Smooth muscle cell of the brain vasculature (primary cell): ENCODE measurements at regions not wholly inside any gene's neighbourhood (a gene's known extent, or its start where the extent isn't known, plus 50 kb on each side); places are given as distances from the start of the nearest gene placed in this dataset.

Experiments used
- DNase-seq: peaks from one replicate; pipeline ENCODE4 v3.0.0-alpha.2; 2012; ENCODE audit warnings: low read depth, low spot score

DNA sequence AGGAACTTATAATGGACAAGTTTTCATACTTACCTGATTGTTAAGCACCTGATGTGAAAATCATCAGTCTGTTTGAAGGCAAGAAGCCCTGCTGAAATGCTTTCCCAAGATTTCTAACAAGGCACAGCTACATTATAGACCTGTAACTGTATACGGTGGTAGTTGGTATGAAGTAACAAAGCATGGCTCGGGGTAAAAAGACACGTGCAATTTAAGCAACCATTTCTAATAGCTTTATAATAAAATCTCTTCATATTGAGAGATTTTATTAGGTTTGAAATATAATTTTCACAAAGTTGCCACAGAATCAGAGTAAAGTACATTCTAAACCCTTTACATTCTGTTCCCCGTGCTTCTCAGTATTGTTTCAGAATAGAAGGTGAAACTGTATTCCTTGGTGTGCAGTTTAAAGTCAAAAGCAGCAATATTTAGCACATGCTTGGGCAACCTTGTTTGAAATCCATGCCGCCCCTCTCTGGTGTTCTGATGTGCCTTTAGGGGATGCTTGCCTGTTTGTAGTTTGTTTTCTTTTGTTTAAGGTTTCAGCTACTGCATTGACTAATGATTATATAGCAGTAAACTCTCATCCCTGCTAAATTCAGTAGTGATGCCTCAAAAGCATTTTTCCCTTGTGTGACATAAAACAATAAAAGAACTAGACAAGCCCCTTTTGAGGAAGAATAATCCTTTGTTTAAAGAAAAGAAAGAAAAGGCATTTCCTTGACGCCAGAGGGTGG lies 125.2 kb upstream of the OBI1 start:
- no peak for DNase-seq

DNA sequence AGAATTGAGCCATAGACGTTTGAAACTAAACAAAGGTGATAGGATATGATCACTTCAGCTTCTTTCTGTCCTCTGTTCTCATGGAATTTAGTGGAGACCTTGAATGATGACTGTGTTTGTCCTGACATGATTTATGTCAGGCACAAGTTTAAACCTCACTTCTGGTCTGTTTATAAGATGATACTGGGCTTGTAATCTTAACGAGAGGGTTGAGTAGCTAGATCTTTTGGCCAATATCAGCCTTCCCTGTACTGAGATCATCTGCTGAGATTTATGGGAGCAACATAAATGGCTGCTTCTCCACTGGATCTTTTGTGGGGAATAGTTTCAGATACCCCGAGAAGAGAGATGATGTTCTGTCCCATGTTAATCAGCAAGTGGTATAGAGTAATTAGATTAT lies 121.8 kb upstream of the OBI1 start:
- no peak for DNase-seq

DNA sequence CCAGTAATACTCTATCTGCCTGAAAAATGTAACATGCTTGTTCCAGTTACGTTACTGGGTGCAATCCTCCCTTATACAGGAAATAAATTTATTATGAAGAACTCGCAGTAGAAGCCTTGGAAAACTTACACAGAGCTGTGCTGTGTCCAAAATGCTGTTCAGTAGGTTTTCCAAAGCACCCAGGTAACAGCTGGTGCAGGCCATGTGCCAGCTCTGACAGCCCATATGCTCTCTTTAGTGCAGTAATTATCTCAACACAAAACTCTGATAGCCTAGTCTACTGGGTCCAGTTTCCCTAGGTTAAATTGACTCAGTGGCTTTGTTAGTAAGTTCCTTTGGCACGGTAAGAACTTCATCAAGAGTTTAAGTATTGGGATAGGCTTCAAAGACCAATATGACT lies 120.7 kb upstream of the OBI1 start:
- no peak for DNase-seq

DNA sequence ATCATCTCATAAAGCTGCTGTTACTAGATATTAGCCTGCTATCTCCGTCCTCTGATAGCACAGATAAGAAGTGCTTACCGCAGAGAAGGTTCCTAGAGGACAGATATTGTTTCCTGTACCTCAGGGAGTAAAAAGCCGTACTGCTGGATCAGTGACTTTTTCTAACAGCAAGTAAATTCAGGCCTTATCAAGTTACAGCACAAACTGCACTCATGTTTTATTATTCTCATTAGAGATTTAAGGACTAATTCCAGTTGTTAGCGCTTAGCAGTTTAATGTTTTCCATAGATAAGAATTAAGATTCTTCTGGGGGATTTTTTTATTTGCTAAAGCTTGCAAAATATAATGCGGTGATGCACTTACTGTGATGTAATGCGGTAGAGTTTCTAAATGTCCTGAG lies 119.0 kb upstream of the OBI1 start:
- DNase-seq: no peak

DNA sequence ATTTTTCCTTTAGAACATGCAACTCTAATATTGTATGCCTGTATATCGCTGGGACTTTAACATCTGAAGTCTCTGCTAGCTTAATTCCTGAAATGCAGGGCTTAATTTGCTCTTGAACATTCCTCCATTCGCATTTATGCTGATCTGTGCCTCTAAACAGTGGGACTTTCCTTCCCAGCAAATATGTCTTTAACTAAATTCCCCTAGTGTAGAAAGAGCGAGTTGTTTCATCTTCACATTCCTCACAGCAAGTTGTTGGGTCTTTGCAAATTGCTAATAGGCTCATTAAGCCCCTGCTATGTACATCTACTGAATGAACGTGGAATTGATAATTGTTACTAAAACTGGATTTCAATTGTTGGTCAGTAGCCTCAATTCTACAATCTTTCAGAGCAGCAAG lies 118.4 kb upstream of the OBI1 start:
- no peak for DNase-seq

DNA sequence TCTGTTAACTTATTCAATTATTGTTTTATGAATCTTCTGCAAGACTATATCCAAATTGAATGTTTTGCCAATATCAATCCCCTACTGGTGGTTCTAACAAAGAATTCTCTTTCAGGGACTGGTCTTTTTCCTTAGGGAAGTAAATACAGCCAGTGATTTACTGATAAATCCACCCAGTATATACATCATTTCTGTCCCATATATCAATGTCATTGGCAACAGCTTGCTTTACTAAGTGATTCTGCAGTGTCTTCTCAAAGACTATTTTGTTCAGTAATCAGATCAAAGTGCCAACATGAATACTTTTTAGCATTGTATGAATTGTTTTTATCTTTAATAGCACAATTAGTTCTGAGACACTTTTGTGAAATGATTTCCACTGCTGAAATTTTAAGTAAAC lies 114.0 kb upstream of the OBI1 start:
- no peak for DNase-seq

DNA sequence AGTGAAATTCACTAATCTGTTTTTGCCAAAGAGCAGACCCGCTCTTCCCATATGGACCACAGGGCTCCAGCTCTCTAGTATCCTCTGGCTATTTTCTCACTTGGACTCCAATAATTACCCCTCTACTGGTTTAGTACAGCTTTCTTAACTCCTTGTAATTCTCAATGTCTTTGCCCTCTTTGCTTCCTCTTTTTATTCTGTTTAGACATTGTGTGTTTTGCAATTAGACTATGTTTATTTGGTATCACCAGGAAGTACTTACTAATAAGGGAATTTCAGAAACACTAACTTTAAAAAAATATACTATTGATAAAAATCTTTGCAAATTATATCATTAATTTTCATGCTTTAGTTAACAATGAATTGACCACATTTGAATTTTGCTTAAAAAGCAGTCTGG lies 111.6 kb upstream of the OBI1 start:
- DNase-seq: no peak

DNA sequence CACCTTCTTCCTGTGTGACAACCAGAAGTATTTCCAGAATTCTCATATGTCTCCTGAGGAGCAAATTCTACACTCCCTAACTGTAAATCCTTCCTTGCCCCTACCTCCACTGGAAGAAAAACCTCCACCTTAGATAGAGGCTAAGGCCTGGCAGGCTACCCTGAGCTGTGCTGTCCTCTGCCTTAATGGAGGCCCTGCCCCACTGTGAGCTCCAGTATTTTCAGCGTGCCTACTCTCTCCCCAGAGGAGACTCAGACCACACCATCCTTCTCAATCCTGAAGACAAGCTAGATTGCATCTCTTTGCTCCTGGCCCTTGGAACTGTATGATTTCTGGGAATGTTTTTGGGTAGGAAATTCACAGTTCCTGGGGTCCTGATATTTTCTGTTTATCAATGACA lies 110.0 kb upstream of the OBI1 start:
- DNase-seq: no peak

DNA sequence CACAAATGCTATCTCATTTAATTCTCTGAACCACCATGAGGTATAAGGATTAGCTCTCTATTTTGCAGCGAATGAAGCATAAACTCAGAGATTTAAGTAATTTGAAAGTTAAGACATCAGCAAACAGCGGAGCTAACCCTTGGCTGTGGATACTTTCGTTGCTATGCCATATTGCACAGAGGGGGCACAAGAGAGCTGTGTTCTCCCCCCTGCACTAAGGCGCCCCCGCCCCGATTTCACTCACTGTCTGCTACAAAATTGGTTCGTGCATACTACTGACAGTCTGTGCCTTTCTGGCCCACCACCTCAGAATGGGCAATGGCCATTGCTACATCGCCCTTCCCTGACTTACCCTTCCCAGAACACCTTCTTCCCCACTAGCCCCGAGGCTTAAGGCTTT lies 105.7 kb upstream of the OBI1 start:
- DNase-seq: no peak

DNA sequence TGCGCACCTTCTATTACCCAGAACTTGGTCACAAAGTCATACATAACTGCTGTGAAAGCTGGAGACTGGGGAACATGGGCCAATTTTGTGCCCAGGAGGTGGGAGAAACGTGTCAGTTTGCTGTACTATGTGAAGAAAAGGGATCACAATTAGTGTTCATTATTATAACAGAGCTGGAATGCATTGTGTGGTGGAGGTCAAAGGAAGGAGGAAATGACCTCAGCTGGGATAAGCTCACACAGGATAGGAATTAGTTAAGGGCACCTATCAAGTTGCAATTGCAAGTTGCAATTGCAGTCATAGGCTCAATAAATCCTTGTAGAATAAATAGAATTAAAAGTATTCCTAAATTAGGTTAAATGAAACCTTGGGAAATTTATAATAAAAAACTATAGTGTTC lies 103.9 kb upstream of the OBI1 start:
- no peak for DNase-seq

DNA sequence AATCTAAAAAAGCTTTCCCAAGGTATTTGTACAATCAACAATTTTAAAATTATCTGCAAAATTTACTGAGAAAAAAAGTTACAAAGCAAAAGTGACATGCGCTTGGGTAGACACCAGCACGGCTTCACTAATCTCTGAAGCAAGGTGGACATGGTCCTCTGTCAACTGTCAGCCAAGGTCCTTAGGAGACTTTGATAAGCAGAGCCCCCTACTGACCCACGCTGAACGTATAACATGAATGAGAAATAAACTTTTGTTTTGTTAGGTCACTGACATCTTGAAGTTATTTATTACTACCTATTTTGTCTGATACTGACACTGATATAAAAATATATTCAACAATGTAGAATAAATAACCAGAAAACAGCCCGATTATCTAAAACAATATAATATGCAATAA lies 100.7 kb upstream of the OBI1 start:
- DNase-seq: no peak

DNA sequence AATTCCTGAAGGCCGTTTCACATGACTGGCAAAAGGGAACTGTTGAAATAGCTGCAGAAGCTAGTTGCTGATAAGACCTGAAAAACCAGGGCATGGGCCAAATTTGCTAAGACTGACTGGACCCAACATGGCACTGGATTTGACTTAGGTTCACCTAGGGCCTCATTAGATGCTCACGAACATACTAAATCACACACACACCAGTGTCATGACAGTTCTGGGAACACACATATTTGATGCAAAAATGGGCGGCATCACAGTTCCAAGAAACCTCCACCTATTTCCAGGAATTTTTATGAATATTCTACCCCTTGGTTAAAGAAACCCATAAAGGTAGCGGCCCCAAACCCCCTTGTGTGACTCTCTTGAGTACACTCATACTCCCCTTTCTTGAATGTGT lies 99.6 kb upstream of the OBI1 start:
- DNase-seq: no peak

DNA sequence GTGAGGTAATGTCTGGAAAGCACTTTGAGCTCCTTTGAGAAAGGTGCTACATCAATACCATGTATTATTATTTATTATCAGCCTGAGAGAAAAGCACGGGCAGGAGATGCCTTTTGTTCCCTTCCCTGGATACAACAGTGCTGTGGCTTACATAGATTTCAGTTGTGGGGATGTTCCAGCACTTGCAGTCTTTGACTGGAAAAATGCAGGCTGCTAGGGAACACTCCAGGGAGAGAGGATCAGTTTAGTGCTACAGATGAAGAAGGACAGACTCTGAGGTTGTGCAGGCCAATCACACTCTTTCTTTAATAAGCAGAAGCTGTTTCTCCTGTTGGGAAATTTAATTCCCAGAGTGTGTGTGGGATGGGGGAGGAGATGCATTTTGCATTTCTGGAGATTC lies 94.5 kb upstream of the OBI1 start:
- DNase-seq: no peak

DNA sequence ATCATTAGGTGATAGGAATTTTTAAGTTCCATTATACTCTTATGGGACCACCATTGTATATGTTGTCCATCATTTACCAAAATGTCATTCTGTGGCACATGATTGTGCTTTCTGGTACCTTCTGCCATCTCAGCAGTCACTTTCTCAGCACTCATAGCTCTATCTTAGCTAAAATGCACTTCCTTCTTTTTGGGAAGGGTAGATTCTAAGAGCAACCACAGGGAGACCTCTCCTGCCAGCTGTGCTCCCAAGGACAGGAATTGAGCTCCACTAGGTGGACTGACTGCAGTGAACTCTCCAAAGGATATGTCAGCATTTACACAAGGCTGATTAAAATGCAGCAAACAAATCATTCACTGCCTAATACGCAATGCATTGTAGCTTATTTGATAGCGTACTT lies 91.8 kb upstream of the OBI1 start:
- no peak for DNase-seq

DNA sequence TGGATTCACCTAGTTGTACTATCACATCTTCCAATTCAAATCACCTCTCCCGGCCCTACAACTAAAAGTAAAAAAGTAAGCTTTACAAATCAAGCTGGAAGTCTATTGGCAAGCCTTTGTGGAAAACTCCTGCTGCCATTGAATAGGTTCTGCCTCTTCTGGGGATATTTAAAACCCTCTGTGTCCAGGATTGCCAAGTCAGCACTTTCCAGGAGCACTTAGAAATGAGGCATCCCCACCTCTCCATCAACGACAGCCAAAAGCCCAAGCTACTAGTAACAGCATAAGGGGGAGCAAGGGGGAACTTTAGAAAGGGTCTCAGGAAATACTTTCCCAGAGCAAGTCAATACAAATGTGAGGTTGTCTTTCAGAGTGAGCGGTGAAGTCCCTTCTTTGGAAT lies 85.0 kb upstream of the OBI1 start:
- no peak for DNase-seq

DNA sequence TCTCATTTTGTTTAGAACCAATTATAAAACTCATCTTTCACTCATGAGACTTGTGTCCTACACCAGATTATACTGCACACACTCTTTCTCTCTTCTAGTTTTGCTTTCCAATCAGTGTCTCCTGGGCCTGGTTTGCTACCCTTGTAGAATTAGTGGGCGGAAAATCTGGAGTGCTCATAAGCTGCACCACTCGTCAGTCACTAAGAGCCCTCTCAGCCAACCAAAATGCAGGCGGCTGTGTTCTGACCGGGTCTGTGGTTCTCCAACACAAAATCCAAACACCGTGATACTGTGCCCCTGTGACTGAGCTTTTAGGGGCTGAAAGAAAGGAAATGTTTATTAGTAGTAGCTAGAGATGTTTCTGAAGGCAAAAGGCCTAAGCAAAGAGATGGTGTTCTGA lies 83.7 kb upstream of the OBI1 start:
- no peak for DNase-seq

DNA sequence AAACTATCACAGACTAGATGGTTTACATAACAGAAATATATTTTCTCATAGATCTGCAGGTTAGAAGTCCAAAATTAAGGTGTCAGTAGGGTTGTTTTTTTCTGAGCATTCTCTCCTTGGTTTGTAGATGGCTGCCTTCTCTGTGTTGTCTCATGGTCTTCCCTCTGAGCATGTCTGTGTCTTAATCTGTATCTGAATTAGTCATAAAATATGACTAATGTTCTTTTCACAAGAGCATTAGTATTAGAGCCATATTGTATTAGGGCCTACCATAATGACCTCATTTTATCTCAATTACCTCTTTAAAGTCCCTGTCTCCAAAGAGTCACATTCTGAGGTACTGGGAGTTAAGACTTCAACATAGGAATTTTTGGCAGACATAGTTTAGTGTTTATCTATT lies 77.2 kb upstream of the OBI1 start:
- DNase-seq: no peak

DNA sequence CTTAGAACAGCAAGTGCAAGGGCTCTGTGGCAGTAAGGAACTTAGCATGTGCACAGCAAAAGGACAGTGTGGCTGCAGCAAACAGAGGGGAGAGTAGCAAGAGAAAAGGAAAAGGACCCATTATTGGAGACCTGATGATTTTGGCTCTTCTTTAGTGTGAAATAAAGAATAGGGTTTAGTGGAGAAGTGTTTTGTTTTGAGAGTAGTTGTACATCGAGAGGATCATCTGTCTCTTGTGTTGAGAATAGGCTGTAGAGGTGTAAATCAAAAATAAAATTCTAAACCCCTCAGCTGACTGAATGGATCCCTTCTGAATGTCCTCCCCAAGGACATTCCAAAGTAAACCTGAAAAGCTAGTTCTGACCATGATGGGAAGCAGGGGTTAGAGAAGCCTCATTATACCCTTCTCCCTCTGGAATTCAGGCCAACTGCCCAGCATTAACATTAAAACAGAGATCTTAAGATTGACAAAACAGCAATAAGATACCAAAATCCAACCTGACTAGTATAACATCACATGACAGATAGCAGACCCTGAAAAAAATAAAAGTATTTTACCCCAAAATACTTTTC lies 73.6 kb upstream of the OBI1 start:
- DNase-seq: no peak

DNA sequence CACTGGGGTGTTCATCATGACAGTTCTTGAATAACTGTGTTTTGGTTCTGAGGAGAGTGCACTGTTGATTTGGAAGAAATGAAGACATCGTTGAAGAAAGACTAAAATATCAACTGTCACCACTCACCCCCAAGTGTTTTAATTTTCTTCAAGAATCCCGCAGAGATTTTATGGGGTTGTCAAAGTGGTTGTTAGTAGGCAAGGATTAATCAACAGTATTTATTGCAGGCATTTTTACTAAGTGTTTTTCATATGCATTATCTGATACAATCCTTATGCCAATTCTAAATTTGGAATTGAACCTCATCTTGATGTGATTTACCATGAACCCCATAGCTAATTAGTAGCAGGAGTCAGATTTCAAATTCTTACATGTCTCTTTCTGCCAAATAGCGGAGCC lies 63.7 kb upstream of the OBI1 start:
- no peak for DNase-seq

DNA sequence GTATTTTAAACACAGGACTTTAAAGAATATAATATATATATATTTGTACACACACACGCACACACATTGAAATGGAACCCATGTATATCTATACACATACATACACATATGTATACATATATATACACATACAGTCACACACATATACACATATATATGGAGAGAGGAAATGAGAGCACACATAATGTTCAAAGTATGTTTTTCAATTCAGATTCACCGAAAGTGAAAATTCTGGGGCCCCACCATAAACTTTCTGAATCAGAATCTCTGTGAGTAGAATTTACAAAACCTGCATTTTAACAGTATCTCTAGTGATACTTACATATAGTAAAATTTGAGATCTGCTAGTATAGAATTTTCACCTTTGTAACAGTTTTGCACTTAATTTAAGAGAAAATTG lies 60.4 kb upstream of the OBI1 start:
- no peak for DNase-seq

DNA sequence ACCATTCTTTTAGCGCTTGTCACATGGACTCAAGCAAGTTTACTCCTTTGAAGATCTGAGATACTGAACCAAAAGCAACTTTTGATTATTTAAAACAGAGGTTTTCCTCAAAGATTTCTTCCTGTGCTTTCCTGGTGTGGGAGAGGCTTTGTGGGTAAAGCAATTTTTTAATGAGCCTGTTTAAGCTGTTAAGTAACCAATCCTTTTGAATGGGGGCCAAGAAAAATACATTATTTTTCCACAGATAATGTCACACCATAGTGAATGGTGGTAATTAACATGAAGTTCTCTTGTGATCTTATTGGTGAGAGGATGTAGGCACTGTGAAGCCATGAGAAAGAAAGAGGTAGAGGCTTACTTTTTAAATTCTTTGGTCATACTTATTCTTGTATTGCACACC lies 55.8 kb upstream of the OBI1 start:
- DNase-seq: no peak

DNA sequence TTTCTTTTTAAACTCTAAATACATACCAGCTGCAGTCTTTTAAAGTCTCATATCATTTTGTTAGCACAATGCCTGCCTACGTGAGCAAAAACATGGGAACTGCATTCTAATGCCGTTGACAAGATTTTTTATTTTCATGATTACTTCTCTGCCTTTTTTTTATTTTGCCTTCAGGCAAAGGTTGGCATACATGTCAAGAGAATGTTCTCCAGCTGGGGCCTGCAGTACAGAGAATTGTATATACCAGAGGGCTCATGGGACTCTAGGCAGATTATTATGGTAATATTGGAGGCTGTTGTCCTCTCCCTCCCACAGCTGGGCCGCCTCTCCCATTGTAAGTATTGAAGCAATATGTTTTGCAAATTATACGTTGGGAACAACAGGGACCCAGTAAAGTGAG lies 53.9 kb upstream of the OBI1 start:
- DNase-seq: no peak

DNA sequence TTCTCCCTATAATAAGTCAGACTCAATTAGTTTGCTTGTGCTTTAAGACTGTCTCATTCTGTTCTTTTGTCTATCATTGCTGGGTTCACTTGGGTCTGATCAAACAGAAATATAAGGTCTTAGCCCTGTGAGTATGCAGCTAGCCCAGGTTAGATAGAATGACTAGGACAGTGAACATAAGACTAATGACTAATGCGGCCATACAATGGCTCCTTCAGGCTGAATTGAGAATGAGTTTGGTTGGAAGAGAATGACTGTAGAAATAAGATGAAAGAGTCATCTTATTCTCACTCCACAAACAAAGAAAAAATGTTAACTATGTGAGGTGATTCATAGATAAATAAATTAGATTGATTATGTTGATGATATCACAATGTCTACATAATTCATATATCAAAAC lies 50.1 kb upstream of the OBI1 start:
- DNase-seq: no peak
